ENCODE measurements at regions not wholly inside any gene's neighbourhood (a gene's known extent, or its start where the extent isn't known, plus 50 kb on each side); places are given as distances from the start of the nearest gene placed in this dataset.

- WGBS: 95% methylated on average over 3 of the region's 3 CpGs
- Histone ChIP-seq H3K36me3 (ENCODE audit: control insufficient read depth in 2 of 2, insufficient read depth in 2 of 2, low read length in 1 of 2) (no peaks in the 10 kb centered on the region), H3K4me1 (ENCODE audit: control insufficient read depth in 2 of 2, insufficient read depth in 2 of 2, low read length in 2 of 2) (no peaks in the 10 kb centered on the region), H3K27me3 (ENCODE audit: control insufficient read depth in 2 of 2, insufficient read depth in 1 of 2, low read length in 1 of 2) (no peaks in the 10 kb centered on the region), H3K4me3 (ENCODE audit: low read length in 2 of 2) (no peak overlapping the region), H3K9me3 (ENCODE audit: control insufficient read depth in 2 of 2, insufficient read depth in 1 of 2, low read length in 1 of 2) (no peaks in the 10 kb centered on the region), H3K27ac (ENCODE audit: low read depth in 1 of 2, low read length in 1 of 2) (no peak overlapping the region)
- no peak for DNase-seq (ENCODE audit: low read depth in 6 of 9, low spot score in 9 of 9)
Observed at GRCh38 chr3:105988540-105989212, 119.9 kb upstream of the CBLB start.

GRCh38 chr3:105996781-105997180 lies 128.0 kb upstream of the CBLB start:
- no peaks in the 10 kb centered on the region for H3K4me1 ChIP-seq (ENCODE audit: control insufficient read depth in 2 of 2, insufficient read depth in 2 of 2, low read length in 2 of 2)
- no peaks in the 10 kb centered on the region for H3K36me3 ChIP-seq (ENCODE audit: control insufficient read depth in 2 of 2, insufficient read depth in 2 of 2, low read length in 1 of 2)
- no peaks in the 10 kb centered on the region for H3K27me3 ChIP-seq (ENCODE audit: control insufficient read depth in 2 of 2, insufficient read depth in 1 of 2, low read length in 1 of 2)
- H3K9me3 ChIP-seq (ENCODE audit: control insufficient read depth in 2 of 2, insufficient read depth in 1 of 2, low read length in 1 of 2): peaks cover 1 to 9% of the 10 kb centered on the region in 2 donors
- H3K4me3 ChIP-seq (ENCODE audit: low read length in 2 of 2): no peak overlapping the region
- no peak overlapping the region for H3K27ac ChIP-seq (ENCODE audit: low read depth in 1 of 2, low read length in 1 of 2)
- WGBS: 94% methylated on average over 4 of the region's 4 CpGs
- no peak for DNase-seq (ENCODE audit: low read depth in 6 of 9, low spot score in 9 of 9)

- H3K27me3 ChIP-seq (ENCODE audit: control insufficient read depth in 2 of 2, insufficient read depth in 1 of 2, low read length in 1 of 2): no peaks in the 10 kb centered on the region
- H3K27ac ChIP-seq (ENCODE audit: low read depth in 1 of 2, low read length in 1 of 2): no peak overlapping the region
- H3K4me1 ChIP-seq (ENCODE audit: control insufficient read depth in 2 of 2, insufficient read depth in 2 of 2, low read length in 2 of 2): no peaks in the 10 kb centered on the region
- no peak for DNase-seq (ENCODE audit: low read depth in 6 of 9, low spot score in 9 of 9)
- no peak overlapping the region for H3K4me3 ChIP-seq (ENCODE audit: low read length in 2 of 2)
- 97% methylated on average over 1 of the region's 1 CpG for WGBS
- peaks cover 1 to 9% of the 10 kb centered on the region in 2 donors for H3K9me3 ChIP-seq (ENCODE audit: control insufficient read depth in 2 of 2, insufficient read depth in 1 of 2, low read length in 1 of 2)
- no peaks in the 10 kb centered on the region for H3K36me3 ChIP-seq (ENCODE audit: control insufficient read depth in 2 of 2, insufficient read depth in 2 of 2, low read length in 1 of 2)
Observed at GRCh38 chr3:105997466-105997799, 128.6 kb upstream of the CBLB start.

GRCh38 chr3:105997800-105998526 lies 129.2 kb upstream of the CBLB start:
- DNase-seq (ENCODE audit: low read depth in 6 of 9, low spot score in 9 of 9): no peak
- no peak overlapping the region for H3K27ac ChIP-seq (ENCODE audit: low read depth in 1 of 2, low read length in 1 of 2)
- 92% methylated on average over 3 of the region's 3 CpGs for WGBS
- no peak overlapping the region for H3K4me3 ChIP-seq (ENCODE audit: low read length in 2 of 2)
- no peaks in the 10 kb centered on the region for H3K27me3 ChIP-seq (ENCODE audit: control insufficient read depth in 2 of 2, insufficient read depth in 1 of 2, low read length in 1 of 2)
- no peaks in the 10 kb centered on the region for H3K4me1 ChIP-seq (ENCODE audit: control insufficient read depth in 2 of 2, insufficient read depth in 2 of 2, low read length in 2 of 2)
- H3K9me3 ChIP-seq (ENCODE audit: control insufficient read depth in 2 of 2, insufficient read depth in 1 of 2, low read length in 1 of 2): peaks cover 1 to 9% of the 10 kb centered on the region in 2 donors
- no peaks in the 10 kb centered on the region for H3K36me3 ChIP-seq (ENCODE audit: control insufficient read depth in 2 of 2, insufficient read depth in 2 of 2, low read length in 1 of 2)

GRCh38 chr3:105999856-106000255 lies 131.0 kb upstream of the CBLB start:
- H3K9me3 ChIP-seq (ENCODE audit: control insufficient read depth in 2 of 2, insufficient read depth in 1 of 2, low read length in 1 of 2): peaks cover 1 to 9% of the 10 kb centered on the region in 2 donors
- H3K36me3 ChIP-seq (ENCODE audit: control insufficient read depth in 2 of 2, insufficient read depth in 2 of 2, low read length in 1 of 2): no peaks in the 10 kb centered on the region
- H3K4me1 ChIP-seq (ENCODE audit: control insufficient read depth in 2 of 2, insufficient read depth in 2 of 2, low read length in 2 of 2): no peaks in the 10 kb centered on the region
- H3K27ac ChIP-seq (ENCODE audit: low read depth in 1 of 2, low read length in 1 of 2): no peak overlapping the region
- no peak overlapping the region for H3K4me3 ChIP-seq (ENCODE audit: low read length in 2 of 2)
- no peaks in the 10 kb centered on the region for H3K27me3 ChIP-seq (ENCODE audit: control insufficient read depth in 2 of 2, insufficient read depth in 1 of 2, low read length in 1 of 2)
- no peak for DNase-seq (ENCODE audit: low read depth in 6 of 9, low spot score in 9 of 9)

- no peak for DNase-seq (ENCODE audit: low read depth in 6 of 9, low spot score in 9 of 9)
- WGBS: 95% methylated on average over 4 of the region's 4 CpGs
- no peaks in the 10 kb centered on the region for H3K4me1 ChIP-seq (ENCODE audit: control insufficient read depth in 2 of 2, insufficient read depth in 2 of 2, low read length in 2 of 2)
- no peak overlapping the region for H3K4me3 ChIP-seq (ENCODE audit: low read length in 2 of 2)
- peaks cover 1 to 9% of the 10 kb centered on the region in 2 donors for H3K9me3 ChIP-seq (ENCODE audit: control insufficient read depth in 2 of 2, insufficient read depth in 1 of 2, low read length in 1 of 2)
- no peaks in the 10 kb centered on the region for H3K36me3 ChIP-seq (ENCODE audit: control insufficient read depth in 2 of 2, insufficient read depth in 2 of 2, low read length in 1 of 2)
- H3K27me3 ChIP-seq (ENCODE audit: control insufficient read depth in 2 of 2, insufficient read depth in 1 of 2, low read length in 1 of 2): no peaks in the 10 kb centered on the region
- H3K27ac ChIP-seq (ENCODE audit: low read depth in 1 of 2, low read length in 1 of 2): no peak overlapping the region
Observed at GRCh38 chr3:106001923-106002322, 133.1 kb upstream of the CBLB start.

GRCh38 chr3:106004137-106004681 lies 135.4 kb upstream of the CBLB start:
- Histone ChIP-seq H3K4me1 (ENCODE audit: control insufficient read depth in 2 of 2, insufficient read depth in 2 of 2, low read length in 2 of 2) (no peaks in the 10 kb centered on the region), H3K36me3 (ENCODE audit: control insufficient read depth in 2 of 2, insufficient read depth in 2 of 2, low read length in 1 of 2) (no peaks in the 10 kb centered on the region), H3K4me3 (ENCODE audit: low read length in 2 of 2) (no peak overlapping the region), H3K9me3 (ENCODE audit: control insufficient read depth in 2 of 2, insufficient read depth in 1 of 2, low read length in 1 of 2) (no peaks in the 10 kb centered on the region), H3K27me3 (ENCODE audit: control insufficient read depth in 2 of 2, insufficient read depth in 1 of 2, low read length in 1 of 2) (no peaks in the 10 kb centered on the region), H3K27ac (ENCODE audit: low read depth in 1 of 2, low read length in 1 of 2) (no peak overlapping the region)
- DNase-seq (ENCODE audit: low read depth in 6 of 9, low spot score in 9 of 9): no peak
- 90% methylated on average over 5 of the region's 5 CpGs for WGBS

GRCh38 chr3:106004826-106005225 lies 136.0 kb upstream of the CBLB start:
- Histone ChIP-seq H3K27me3 (ENCODE audit: control insufficient read depth in 2 of 2, insufficient read depth in 1 of 2, low read length in 1 of 2) (no peaks in the 10 kb centered on the region), H3K4me1 (ENCODE audit: control insufficient read depth in 2 of 2, insufficient read depth in 2 of 2, low read length in 2 of 2) (no peaks in the 10 kb centered on the region), H3K9me3 (ENCODE audit: control insufficient read depth in 2 of 2, insufficient read depth in 1 of 2, low read length in 1 of 2) (no peaks in the 10 kb centered on the region), H3K4me3 (ENCODE audit: low read length in 2 of 2) (no peak overlapping the region), H3K27ac (ENCODE audit: low read depth in 1 of 2, low read length in 1 of 2) (no peak overlapping the region), H3K36me3 (ENCODE audit: control insufficient read depth in 2 of 2, insufficient read depth in 2 of 2, low read length in 1 of 2) (no peaks in the 10 kb centered on the region)
- no peak for DNase-seq (ENCODE audit: low read depth in 6 of 9, low spot score in 9 of 9)
- 97% methylated on average over 3 of the region's 3 CpGs for WGBS

- Histone ChIP-seq H3K4me1 (ENCODE audit: control insufficient read depth in 2 of 2, insufficient read depth in 2 of 2, low read length in 2 of 2) (no peaks in the 10 kb centered on the region), H3K27me3 (ENCODE audit: control insufficient read depth in 2 of 2, insufficient read depth in 1 of 2, low read length in 1 of 2) (no peaks in the 10 kb centered on the region), H3K36me3 (ENCODE audit: control insufficient read depth in 2 of 2, insufficient read depth in 2 of 2, low read length in 1 of 2) (no peaks in the 10 kb centered on the region), H3K4me3 (ENCODE audit: low read length in 2 of 2) (no peak overlapping the region), H3K27ac (ENCODE audit: low read depth in 1 of 2, low read length in 1 of 2) (no peak overlapping the region), H3K9me3 (ENCODE audit: control insufficient read depth in 2 of 2, insufficient read depth in 1 of 2, low read length in 1 of 2) (no peaks in the 10 kb centered on the region)
- no peak for DNase-seq (ENCODE audit: low read depth in 6 of 9, low spot score in 9 of 9)
- 95% methylated on average over 5 of the region's 5 CpGs for WGBS
Observed at GRCh38 chr3:106006001-106006400, 137.2 kb upstream of the CBLB start.
